ENCODE measurements at regions not wholly inside any gene's neighbourhood (a gene's known extent, or its start where the extent isn't known, plus 50 kb on each side); places are given as distances from the start of the nearest gene placed in this dataset.

GRCh38 chr7:41007351-41007751, 695.5 kb downstream of the INHBA start:
- DNase-seq, result peak in 1 of 2 donors; percentile 23
- Histone ChIP-seq H3K4me3 (no peak overlapping the region), H3K9me3 (peaks cover 0 to 4% (median 0%) of the 10 kb centered on the region in 4 donors), H3K36me3 (no peaks in the 10 kb centered on the region), H3K27ac (no peak overlapping the region), H3K4me1 (no peaks in the 10 kb centered on the region), H3K27me3 (no peaks in the 10 kb centered on the region)
- TF ChIP-seq, protein P1, sequence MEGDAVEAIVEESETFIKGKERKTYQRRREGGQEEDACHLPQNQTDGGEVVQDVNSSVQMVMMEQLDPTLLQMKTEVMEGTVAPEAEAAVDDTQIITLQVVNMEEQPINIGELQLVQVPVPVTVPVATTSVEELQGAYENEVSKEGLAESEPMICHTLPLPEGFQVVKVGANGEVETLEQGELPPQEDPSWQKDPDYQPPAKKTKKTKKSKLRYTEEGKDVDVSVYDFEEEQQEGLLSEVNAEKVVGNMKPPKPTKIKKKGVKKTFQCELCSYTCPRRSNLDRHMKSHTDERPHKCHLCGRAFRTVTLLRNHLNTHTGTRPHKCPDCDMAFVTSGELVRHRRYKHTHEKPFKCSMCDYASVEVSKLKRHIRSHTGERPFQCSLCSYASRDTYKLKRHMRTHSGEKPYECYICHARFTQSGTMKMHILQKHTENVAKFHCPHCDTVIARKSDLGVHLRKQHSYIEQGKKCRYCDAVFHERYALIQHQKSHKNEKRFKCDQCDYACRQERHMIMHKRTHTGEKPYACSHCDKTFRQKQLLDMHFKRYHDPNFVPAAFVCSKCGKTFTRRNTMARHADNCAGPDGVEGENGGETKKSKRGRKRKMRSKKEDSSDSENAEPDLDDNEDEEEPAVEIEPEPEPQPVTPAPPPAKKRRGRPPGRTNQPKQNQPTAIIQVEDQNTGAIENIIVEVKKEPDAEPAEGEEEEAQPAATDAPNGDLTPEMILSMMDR (IDR thresholded peaks at IDR 0.05), result no peak
- TF ChIP-seq POLR2AphosphoS5 (IDR thresholded peaks at IDR 0.05), result no peak
- TF ChIP-seq EP300 (IDR thresholded peaks at IDR 0.05), result no peak
- no peak for TF ChIP-seq POLR2A (IDR thresholded peaks at IDR 0.05)
- intact Hi-C loops (cut with DNase I; ENCODE audit: low total_unique reads), result no loop called here
- 30 to 49% (median 40%) methylated on average over 4 of the region's 4 CpGs for WGBS, 5 donors

DNA sequence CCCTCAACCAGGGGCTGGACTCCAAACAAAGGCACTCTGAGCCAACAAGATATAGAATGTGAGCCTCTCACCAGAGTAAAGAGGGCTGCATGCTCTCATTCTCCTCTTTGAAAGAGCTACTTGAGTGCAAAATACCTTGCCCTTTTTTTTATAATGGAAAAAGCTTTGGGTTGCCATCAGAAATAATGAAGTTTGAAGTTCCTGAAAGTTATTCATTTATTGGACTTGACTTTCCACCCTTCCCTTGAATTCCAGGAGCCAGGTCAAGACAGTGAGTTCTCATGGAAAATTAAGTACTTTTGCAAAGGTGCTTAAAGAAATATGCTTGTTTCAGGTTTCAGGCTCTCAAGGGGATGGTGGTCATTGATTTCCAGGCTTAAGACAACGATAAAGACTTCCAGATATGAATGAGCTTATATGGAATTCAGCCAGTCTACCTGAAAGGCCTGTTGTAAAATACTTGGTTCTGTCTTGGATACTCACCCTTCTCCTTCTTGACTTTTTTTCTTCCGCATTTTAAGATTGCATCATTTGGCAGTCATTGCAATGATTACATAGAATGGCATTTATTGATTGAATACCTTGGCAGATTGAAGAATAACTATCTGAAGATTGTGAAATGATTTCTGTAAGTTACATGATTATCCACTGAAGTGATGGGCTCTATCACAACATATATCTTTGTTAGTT, 696.4 kb downstream of the INHBA start:
- WGBS, 5 donors, result 71 to 84% (median 73%) methylated on average over 2 of the region's 2 CpGs
- Histone ChIP-seq H3K36me3 (no peaks in the 10 kb centered on the region), H3K27ac (no peak overlapping the region), H3K4me1 (no peaks in the 10 kb centered on the region), H3K9me3 (peaks cover 0 to 4% (median 0%) of the 10 kb centered on the region in 4 donors), H3K4me3 (no peak overlapping the region), H3K27me3 (no peaks in the 10 kb centered on the region)
- DNase-seq, result no peak
- TF ChIP-seq, protein P1 (IDR thresholded peaks at IDR 0.05), result no peak
- TF ChIP-seq POLR2AphosphoS5 (IDR thresholded peaks at IDR 0.05) (no peak), EP300 (IDR thresholded peaks at IDR 0.05) (no peak), POLR2A (IDR thresholded peaks at IDR 0.05) (no peak)
- intact Hi-C loops (cut with DNase I; ENCODE audit: low total_unique reads), result no loop called here

- H3K9me3 ChIP-seq, result peaks cover 0 to 4% (median 0%) of the 10 kb centered on the region in 4 donors
- intact Hi-C loops (cut with DNase I; ENCODE audit: low total_unique reads), result no loop called here
- H3K27ac ChIP-seq, result no peak overlapping the region
- WGBS, 5 donors, result 74 to 89% (median 81%) methylated on average over 2 of the region's 2 CpGs
- DNase-seq, result no peak
- no peak overlapping the region for H3K4me3 ChIP-seq
- no peaks in the 10 kb centered on the region for H3K27me3 ChIP-seq
- H3K4me1 ChIP-seq, result no peaks in the 10 kb centered on the region
- TF ChIP-seq POLR2A (IDR thresholded peaks at IDR 0.05) (no peak), POLR2AphosphoS5 (IDR thresholded peaks at IDR 0.05) (no peak), EP300 (IDR thresholded peaks at IDR 0.05) (no peak)
- TF ChIP-seq, protein P1 (IDR thresholded peaks at IDR 0.05), result no peak
- H3K36me3 ChIP-seq, result no peaks in the 10 kb centered on the region
These were observed 697.5 kb downstream of the INHBA start for GRCh38 chr7:41005374-41005901.

- no peak overlapping the region for H3K4me3 ChIP-seq
- DNase-seq, result no peak
- intact Hi-C loops (cut with DNase I; ENCODE audit: low total_unique reads), result no loop called here
- no peaks in the 10 kb centered on the region for H3K27me3 ChIP-seq
- H3K36me3 ChIP-seq, result no peaks in the 10 kb centered on the region
- TF ChIP-seq EP300 (IDR thresholded peaks at IDR 0.05) (no peak), POLR2AphosphoS5 (IDR thresholded peaks at IDR 0.05) (no peak), POLR2A (IDR thresholded peaks at IDR 0.05) (no peak)
- TF ChIP-seq, protein P1 (IDR thresholded peaks at IDR 0.05), result no peak
- 83 to 91% (median 89%) methylated on average over 3 of the region's 3 CpGs for whole genome bisulfite sequencing, 5 donors
- peaks cover 0 to 4% (median 0%) of the 10 kb centered on the region in 4 donors for H3K9me3 ChIP-seq
- no peaks in the 10 kb centered on the region for H3K4me1 ChIP-seq
- H3K27ac ChIP-seq, result no peak overlapping the region
These were observed 698.9 kb downstream of the INHBA start for GRCh38 chr7:41003977-41004376.

All from stomach (tissue), 8 donors.